Stimulated activated naive CD4-positive, alpha-beta T cell treated with Interleukin-2 at 50 U/mL for 16 hours (primary cell): ENCODE measurements at regions not wholly inside any gene's neighbourhood (a gene's known extent, or its start where the extent isn't known, plus 50 kb on each side); places are given as distances from the start of the nearest gene placed in this dataset.

ENCODE experiments used
- DNase-seq: peaks from one replicate; lab custom pipeline; 2025; lab: John Stamatoyannopoulos, UW

DNA sequence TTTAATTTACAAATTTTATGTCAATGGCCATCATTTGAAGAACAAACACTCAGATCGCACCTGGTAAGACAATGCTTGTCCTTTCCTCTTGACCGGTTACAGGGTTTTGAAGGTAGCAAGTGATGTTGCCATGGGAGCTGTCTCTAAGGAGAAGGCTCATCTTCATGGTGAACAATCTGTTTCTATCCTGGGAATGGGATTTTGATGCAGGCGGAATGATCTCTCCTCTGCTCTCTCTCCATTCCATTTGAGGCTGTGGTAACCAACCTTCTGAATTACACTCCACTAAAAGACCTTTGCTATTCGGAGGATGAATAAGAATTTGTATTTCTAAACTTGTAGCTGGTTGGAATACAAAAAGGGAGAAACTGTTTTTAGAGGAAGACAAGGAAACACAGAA is 57.9 kb upstream of the SLC5A9 start:
- no peak for DNase-seq

DNA sequence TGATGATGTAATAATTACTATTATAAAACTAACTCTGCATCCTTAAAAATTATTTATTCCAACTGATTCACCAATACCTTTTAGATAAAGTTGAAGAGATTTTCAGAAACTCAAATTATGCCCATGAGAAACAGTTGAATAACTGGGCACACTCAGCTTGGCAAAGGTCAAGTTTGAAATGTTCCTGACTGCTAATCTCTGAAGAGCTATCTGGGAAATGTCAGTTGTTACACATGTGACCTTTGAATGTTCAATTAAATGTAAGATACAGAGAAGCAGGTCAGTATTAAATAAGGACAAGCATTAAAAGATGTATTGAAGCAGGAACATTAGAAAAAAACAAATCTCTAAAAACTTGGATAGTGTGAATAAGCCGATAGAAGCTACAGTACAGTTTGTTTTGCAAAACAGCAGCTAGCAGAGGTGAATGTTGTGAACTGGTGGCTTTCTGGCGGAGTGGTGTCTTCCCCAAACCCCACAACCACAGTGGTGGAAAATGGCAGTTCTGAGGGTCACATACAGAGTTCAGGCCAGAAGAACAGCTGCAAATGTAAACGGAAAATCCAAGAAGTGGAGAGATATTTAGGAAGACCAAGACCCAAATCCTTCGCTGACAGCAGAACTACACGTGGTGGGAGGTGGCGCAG is 61.9 kb upstream of the SLC5A9 start:
- DNase-seq, result no peak

DNA sequence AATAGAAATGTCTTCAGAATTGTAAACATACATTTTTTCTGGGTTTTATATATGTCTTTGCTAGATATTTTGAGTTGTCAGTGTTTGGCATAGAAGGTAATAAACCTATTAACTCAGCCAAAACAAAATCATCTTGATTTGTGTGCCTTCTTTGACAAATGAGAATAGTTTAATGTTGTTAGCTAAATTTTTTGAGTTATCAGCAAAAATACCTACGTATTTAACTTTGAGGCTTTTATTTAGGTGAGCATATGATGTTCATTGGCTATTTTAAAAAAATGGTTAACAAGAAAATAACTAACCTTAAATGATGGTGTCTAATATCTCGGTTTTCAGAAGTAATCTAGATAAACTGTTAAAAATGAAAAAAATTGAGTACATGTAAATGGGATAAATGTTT is 83.2 kb upstream of the SLC5A9 start:
- DNase-seq, result no peak

GRCh38 chr1:48127735-48128685 is 94.5 kb upstream of the SLC5A9 start:
- no peak for DNase-seq

DNA sequence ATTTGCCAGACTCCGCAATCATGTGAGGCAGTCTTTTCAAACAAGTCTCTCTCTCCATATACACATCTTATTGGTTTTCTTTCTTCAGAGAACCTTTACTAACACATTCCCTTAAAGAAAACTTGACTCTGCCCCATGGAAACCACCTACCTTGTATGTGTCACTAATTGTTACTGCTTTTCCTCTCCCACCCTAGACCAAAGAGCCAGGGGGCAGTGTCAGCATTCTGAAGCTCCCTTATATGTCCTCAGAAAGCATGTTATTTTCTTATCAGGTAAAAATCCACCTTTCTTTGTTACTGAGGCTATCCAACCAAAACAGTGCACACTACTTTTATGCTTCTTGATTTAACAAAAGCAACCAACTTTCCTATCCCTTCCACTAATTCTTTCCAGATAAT is 98.9 kb upstream of the SLC5A9 start:
- no peak for DNase-seq

- DNase-seq, result no peak
Measured at GRCh38 chr1:48121955-48122354, 100.6 kb upstream of the SLC5A9 start.

DNA sequence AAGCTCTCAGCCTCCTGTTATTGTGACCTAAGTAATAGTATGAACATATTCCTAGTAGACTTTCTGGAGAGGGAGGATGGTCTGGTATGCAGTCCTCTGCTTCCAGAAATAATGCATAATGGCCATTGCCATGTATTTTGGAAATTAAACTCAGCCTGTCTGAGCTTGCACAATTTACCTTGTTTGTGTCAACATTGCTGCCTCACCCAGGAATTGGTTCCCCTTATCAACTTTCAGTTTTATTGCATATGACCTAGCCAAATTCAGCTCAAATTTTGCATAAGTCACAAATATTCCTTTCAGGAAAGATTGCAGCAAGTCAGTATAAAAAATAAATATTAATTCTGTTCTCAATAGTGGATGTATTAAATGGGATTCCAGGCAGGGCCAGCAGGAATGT is 101.9 kb upstream of the SLC5A9 start:
- no peak for DNase-seq

- no peak for DNase-seq
Measured at GRCh38 chr1:48115835-48116234, 106.7 kb upstream of the SLC5A9 start.

DNA sequence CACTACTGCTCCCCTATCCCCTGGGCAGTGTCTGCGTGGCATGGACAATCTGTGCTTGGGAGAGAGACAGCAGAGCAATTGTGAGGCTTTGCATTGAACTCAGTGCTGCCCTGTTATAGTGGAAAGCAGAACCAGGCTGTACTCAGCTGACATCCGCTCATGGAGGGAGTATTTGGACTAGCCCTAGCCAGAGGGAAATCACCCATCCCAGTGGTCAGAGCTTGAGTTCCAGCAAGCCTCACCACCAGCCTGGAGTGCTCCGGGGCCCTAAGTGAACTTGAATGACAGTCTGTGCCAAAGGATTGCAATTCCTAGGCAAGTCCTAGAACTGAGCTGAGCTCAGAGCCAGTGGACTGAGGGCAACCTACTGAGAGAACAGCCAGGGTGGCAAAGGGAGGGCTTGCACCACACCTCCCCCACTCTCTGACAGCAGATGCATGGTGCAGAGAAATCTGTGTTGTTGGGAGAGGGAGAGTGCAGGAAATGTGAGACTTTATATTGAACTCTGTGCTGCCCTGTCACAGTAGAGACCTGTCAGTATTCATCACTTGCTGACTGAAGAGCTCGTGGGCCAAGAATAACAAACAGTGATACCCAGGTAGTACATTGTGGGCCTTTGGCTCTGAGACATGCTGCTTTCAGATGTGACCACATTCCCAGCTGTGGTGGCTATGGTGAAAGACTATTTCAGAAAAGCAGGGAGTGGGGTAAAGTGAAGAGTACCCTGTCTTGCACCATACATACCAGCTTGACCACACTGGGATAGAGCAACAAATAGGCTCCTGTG is 107.7 kb upstream of the SLC5A9 start:
- no peak for DNase-seq

DNA sequence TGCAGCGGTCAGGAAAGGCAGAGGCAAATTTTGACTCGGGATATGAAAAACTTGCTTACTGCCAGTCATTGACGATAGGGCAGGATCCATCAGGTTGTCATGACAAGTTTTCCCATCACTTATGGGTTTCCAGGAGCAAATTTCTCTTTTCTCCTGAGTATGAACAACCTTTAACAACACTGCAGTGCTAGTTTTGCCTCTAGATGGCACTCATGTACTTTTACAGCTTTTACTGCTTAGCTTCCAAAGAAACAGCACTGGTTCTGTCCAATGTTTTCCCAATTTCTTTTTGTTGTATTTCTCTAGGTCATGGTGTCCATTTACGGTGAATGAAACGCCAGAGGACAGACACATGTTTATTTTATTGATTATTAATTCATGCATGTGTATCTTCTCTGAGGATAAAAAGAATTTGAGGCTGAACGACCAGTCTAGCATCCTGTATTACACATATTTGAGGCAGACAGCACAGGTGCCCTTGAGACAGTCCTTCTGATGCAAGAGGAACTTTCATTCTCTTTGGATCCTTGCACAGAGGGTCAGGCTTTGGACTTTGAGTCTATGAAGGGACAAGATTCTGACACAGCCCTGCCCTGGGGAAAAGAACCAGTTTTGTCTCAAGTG is 112.3 kb upstream of the TRABD2B start:
- DNase-seq, result no peak

DNA sequence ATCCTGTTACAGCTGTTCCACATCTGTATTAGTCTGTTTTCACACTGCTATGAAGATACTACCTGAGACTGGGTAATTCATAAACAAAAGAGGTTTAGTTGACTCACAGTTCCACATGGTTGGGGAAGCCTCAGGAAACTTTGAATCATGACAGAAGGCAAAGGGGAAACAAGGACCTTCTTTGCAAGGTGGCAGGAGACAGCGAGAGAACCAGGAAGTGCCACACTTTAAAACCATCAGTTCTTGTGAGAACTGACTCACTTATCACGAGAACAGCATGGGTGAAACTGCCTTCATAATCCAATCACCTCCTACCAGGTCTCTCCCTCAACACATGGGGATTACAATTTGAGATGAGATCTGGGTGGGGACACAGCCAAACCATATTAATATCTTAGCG is 110.3 kb upstream of the TRABD2B start:
- DNase-seq, result no peak

DNA sequence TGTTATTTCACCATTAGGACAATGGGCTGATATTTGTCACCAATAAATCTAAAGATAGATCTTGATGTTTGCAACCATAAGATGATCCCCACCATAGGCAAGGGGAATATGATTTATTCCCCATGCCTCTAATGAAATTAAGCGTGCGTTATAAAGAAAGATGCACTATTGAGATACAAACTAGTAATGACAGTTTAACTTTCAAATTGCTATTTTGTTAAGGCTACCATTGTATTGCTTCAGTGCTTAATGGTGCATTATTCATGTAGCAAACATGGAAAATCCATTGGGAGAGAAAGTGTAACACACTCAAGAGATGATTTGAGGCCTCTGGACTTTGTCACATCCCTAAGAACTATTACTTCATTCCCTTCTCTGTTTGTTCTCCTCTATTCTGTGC is 108.9 kb upstream of the TRABD2B start:
- DNase-seq, result no peak

DNA sequence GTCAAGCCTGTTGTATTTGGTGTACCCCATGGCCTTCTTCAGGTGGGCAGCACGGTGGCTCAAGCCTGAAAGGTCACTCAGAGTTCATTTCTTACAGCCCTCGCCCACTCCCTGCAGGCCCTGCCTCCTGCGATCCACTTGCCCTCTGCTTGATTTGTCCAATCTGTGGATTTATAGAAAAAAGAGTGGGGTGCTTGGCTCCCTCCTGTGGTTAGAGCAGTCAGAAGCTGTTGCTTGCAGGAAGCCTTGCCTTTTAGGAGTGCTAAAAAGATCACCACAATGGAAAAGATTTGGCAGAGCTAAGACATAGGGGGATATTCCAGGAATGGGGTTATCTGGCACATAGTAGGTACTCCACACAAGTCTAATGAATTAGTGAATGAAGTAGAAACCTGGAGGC is 108.0 kb upstream of the TRABD2B start:
- DNase-seq, result no peak

- DNase-seq, result no peak
Measured at GRCh38 chr1:48103495-48103894, 106.3 kb upstream of the TRABD2B start.

DNA sequence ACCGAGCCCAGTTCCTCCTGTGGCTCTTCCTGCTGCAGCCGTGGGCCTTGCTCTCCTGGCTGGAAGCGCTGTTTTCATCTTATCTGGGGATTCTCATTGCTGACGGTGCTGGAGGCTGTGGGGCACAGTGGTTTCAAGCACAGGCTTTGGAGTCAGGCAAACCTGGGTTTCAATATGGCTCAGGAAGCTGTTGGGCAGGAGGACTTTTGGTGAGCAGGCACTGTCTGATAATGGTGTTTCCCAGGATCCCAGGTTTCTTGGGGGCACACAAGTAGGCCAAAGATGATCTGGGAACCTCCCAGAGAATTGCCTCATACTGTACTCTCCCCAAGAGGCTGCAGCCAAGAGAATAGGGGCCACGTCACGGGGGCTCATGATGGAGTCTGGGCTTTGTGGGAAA is 105.6 kb upstream of the TRABD2B start:
- no peak for DNase-seq

- DNase-seq, result no peak
Measured at GRCh38 chr1:48099072-48099773, 102.0 kb upstream of the TRABD2B start.

- DNase-seq, result peak; percentile 33
Measured at GRCh38 chr1:48093696-48094528, 96.7 kb upstream of the TRABD2B start.

DNA sequence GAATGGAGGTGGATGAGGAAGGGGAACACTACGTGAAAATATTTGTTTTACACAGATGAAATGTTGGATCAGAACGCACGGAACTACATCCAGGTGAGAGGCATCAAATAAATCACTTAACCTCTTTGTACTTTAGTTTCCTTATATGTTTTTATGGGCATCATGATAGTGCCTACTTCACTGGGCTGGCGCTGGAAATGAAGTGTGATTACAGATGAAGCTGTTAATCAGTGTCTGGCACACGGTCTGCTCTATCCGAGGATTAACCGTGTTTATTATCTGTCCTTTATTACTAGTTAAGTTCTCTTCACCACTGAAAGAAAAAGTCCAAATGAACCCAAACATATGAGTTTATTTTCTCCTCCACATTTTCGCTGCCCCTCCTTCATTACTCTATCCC is 96.0 kb upstream of the TRABD2B start:
- DNase-seq, result no peak

DNA sequence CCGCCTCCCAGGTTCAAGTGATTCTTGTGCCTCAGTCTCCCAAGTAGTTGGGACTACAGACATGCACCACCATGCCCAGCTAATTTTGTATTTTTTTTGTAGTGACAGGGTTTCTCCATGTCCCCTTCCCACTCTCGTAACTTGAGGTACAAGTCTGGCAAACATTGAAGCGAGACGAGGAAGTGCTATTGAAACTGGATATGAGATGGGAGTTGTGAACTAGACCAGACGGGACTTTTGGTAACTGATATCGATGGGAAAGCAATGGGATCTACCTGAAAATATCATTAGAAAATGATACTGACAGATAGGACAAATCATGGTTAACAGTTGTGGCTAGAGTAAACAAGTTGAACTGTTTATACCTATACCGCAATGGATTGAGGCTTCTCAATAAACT is 95.2 kb upstream of the TRABD2B start:
- no peak for DNase-seq

DNA sequence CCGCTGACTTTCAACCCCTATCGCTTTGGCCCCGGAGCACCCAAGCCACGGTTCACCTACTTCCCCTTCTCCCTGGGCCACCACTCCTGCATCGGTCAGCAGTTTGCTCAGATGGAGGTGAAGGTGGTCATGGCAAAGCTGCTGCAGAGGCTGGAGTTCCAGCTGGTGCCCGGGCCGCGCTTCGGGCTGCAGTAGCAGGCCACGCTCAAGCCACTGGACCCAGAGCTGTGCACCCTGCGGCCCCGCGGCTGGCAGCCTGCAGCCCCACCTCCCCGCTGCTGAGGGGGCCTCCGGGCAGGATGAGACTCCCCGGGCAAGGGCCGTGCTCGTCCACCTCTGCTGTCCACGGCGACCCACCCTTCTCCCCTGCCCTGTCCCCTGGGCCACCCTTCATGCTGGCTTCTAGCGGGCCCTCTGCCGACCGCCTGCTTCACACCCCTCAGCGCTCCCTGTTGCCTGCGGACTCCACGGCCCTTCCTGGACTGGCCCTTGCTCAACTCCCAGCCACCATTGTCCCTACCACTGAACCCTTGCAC is 92.2 kb upstream of the TRABD2B start:
- DNase-seq, result no peak
